Duodenal mucosa (tissue), 2 donors: ENCODE measurements at regions not wholly inside any gene's neighbourhood (a gene's known extent, or its start where the extent isn't known, plus 50 kb on each side); places are given as distances from the start of the nearest gene placed in this dataset.

ENCODE experiments used
- H3K27ac ChIP-seq: one replicate; pipeline ENCODE4 v1.7.0; 2013; ENCODE audit warnings: low read depth, low read length
- H3K27me3 ChIP-seq, 2 donors: one replicate each; pipeline ENCODE4 v1.7.0; 2013; ENCODE audit warnings: low read length in 2 of 2, control low read depth in 1 of 2; ENCODE audit not compliant: insufficient read depth in 2 of 2, control insufficient read depth in 1 of 2
- H3K36me3 ChIP-seq, 2 donors: one replicate each; pipeline ENCODE4 v1.7.0; 2013; ENCODE audit warnings: low read length in 2 of 2, control low read depth in 1 of 2; ENCODE audit not compliant: insufficient read depth in 2 of 2, control insufficient read depth in 1 of 2
- H3K4me1 ChIP-seq, 2 donors: one replicate each; pipeline ENCODE4 v1.7.0; 2013; ENCODE audit warnings: low read length in 2 of 2, control low read depth in 1 of 2; ENCODE audit not compliant: insufficient read depth in 2 of 2, control insufficient read depth in 1 of 2
- H3K4me3 ChIP-seq, 2 donors: one replicate each; pipeline ENCODE4 v1.7.0; 2013; ENCODE audit warnings: low read length in 2 of 2, low read depth in 1 of 2
- H3K9ac ChIP-seq, 2 donors: one replicate each; pipeline ENCODE4 v1.7.0; 2013; ENCODE audit warnings: low read length in 2 of 2, low read depth in 1 of 2
- H3K9me3 ChIP-seq, 2 donors: one replicate each; pipeline ENCODE4 v1.7.0; 2013; ENCODE audit warnings: low read length in 2 of 2, control low read depth in 1 of 2; ENCODE audit not compliant: control insufficient read depth in 1 of 2

GRCh38 chr15:31828594-31828993, 201.7 kb upstream of the CHRNA7 start:
- H3K4me3 ChIP-seq: no peak overlapping the region
- H3K36me3 ChIP-seq: no peaks in the 10 kb centered on the region
- no peaks in the 10 kb centered on the region for H3K4me1 ChIP-seq
- H3K27me3 ChIP-seq: peaks cover 0 to 2% of the 10 kb centered on the region in 2 donors
- no peaks in the 10 kb centered on the region for H3K9me3 ChIP-seq
- no peak overlapping the region for H3K27ac ChIP-seq
- no peak overlapping the region for H3K9ac ChIP-seq

GRCh38 chr15:31830591-31830990, 199.7 kb upstream of the CHRNA7 start:
- no peaks in the 10 kb centered on the region for H3K4me1 ChIP-seq
- H3K27me3 ChIP-seq: peaks cover 0 to 2% of the 10 kb centered on the region in 2 donors
- no peaks in the 10 kb centered on the region for H3K36me3 ChIP-seq

GRCh38 chr15:31831596-31831995, 198.7 kb upstream of the CHRNA7 start:
- Histone ChIP-seq H3K4me1 (no peaks in the 10 kb centered on the region), H3K27ac (no peak overlapping the region), H3K9me3 (no peaks in the 10 kb centered on the region), H3K36me3 (no peaks in the 10 kb centered on the region), H3K4me3 (no peak overlapping the region), H3K9ac (no peak overlapping the region), H3K27me3 (peaks cover 0 to 2% of the 10 kb centered on the region in 2 donors)

More at GRCh38 chr15:31830591-31830990, 199.7 kb upstream of the CHRNA7 start:
- no peak overlapping the region for H3K27ac ChIP-seq
- H3K4me3 ChIP-seq: no peak overlapping the region
- H3K9me3 ChIP-seq: no peaks in the 10 kb centered on the region
- H3K9ac ChIP-seq: no peak overlapping the region

- H3K36me3 ChIP-seq: no peaks in the 10 kb centered on the region
- no peak overlapping the region for H3K27ac ChIP-seq
- H3K27me3 ChIP-seq: no peaks in the 10 kb centered on the region
- H3K4me1 ChIP-seq: no peaks in the 10 kb centered on the region
- H3K9me3 ChIP-seq: no peaks in the 10 kb centered on the region
- no peak overlapping the region for H3K4me3 ChIP-seq
- no peak overlapping the region for H3K9ac ChIP-seq
These were observed 195.7 kb upstream of the CHRNA7 start for GRCh38 chr15:31834654-31835053.

- Histone ChIP-seq H3K4me1 (no peaks in the 10 kb centered on the region), H3K27ac (no peak overlapping the region), H3K36me3 (no peaks in the 10 kb centered on the region), H3K4me3 (no peak overlapping the region), H3K9ac (no peak overlapping the region), H3K27me3 (no peaks in the 10 kb centered on the region), H3K9me3 (no peaks in the 10 kb centered on the region)
These were observed 190.9 kb upstream of the CHRNA7 start for GRCh38 chr15:31839388-31839787.

GRCh38 chr15:31840849-31841476, 189.4 kb upstream of the CHRNA7 start:
- H3K27ac ChIP-seq: no peak overlapping the region
- no peaks in the 10 kb centered on the region for H3K36me3 ChIP-seq
- H3K4me1 ChIP-seq: no peaks in the 10 kb centered on the region
- no peak overlapping the region for H3K9ac ChIP-seq
- no peak overlapping the region for H3K4me3 ChIP-seq
- H3K27me3 ChIP-seq: no peaks in the 10 kb centered on the region
- H3K9me3 ChIP-seq: no peaks in the 10 kb centered on the region

GRCh38 chr15:31842532-31843195, 187.7 kb upstream of the CHRNA7 start:
- Histone ChIP-seq H3K9ac (no peak overlapping the region), H3K9me3 (no peaks in the 10 kb centered on the region), H3K36me3 (no peaks in the 10 kb centered on the region), H3K4me1 (no peaks in the 10 kb centered on the region), H3K27me3 (no peaks in the 10 kb centered on the region), H3K4me3 (no peak overlapping the region), H3K27ac (no peak overlapping the region)

GRCh38 chr15:31843426-31844055, 186.8 kb upstream of the CHRNA7 start:
- no peak overlapping the region for H3K27ac ChIP-seq
- no peak overlapping the region for H3K4me3 ChIP-seq
- no peaks in the 10 kb centered on the region for H3K9me3 ChIP-seq
- H3K9ac ChIP-seq: no peak overlapping the region
- H3K36me3 ChIP-seq: no peaks in the 10 kb centered on the region
- H3K4me1 ChIP-seq: no peaks in the 10 kb centered on the region
- no peaks in the 10 kb centered on the region for H3K27me3 ChIP-seq

GRCh38 chr15:31845791-31846190, 184.5 kb upstream of the CHRNA7 start:
- Histone ChIP-seq H3K4me3 (no peak overlapping the region), H3K9ac (no peak overlapping the region), H3K27ac (no peak overlapping the region), H3K27me3 (no peaks in the 10 kb centered on the region), H3K9me3 (no peaks in the 10 kb centered on the region), H3K4me1 (no peaks in the 10 kb centered on the region), H3K36me3 (no peaks in the 10 kb centered on the region)

- Histone ChIP-seq H3K9ac (no peak overlapping the region), H3K4me3 (no peak overlapping the region), H3K27ac (no peak overlapping the region)
These were observed 182.4 kb upstream of the CHRNA7 start for GRCh38 chr15:31847961-31848360.

More at GRCh38 chr15:31847961-31848360, 182.4 kb upstream of the CHRNA7 start:
- H3K4me1 ChIP-seq: no peaks in the 10 kb centered on the region
- no peaks in the 10 kb centered on the region for H3K27me3 ChIP-seq
- peaks cover 0 to 5% of the 10 kb centered on the region in 2 donors for H3K9me3 ChIP-seq
- no peaks in the 10 kb centered on the region for H3K36me3 ChIP-seq
